ENCODE measurements at regions not wholly inside any gene's neighbourhood (a gene's known extent, or its start where the extent isn't known, plus 50 kb on each side); places are given as distances from the start of the nearest gene placed in this dataset.

GRCh38 chr18:39825485-39826150, 2129.4 kb upstream of the PIK3C3 start:
- DNase-seq, result no peak

GRCh38 chr18:39806525-39806924, 2148.5 kb upstream of the PIK3C3 start:
- DNase-seq, result no peak

GRCh38 chr18:39805218-39805617, 2149.8 kb upstream of the PIK3C3 start:
- no peak for DNase-seq

- no peak for DNase-seq
Observed at GRCh38 chr18:39802648-39803229, 2152.3 kb upstream of the PIK3C3 start.

- DNase-seq, result no peak
Observed at GRCh38 chr18:39801848-39802247, 2153.2 kb upstream of the PIK3C3 start.

GRCh38 chr18:39801010-39801409, 2154.0 kb upstream of the PIK3C3 start:
- no peak for DNase-seq

- DNase-seq, result no peak
Observed at GRCh38 chr18:39799006-39799405, 2156.0 kb upstream of the PIK3C3 start.

- no peak for DNase-seq
Observed at GRCh38 chr18:39796393-39796792, 2158.6 kb upstream of the PIK3C3 start.

- no peak for DNase-seq
Observed at GRCh38 chr18:39795350-39795749, 2159.7 kb upstream of the PIK3C3 start.

- DNase-seq, result no peak
Observed at GRCh38 chr18:39793609-39794008, 2161.4 kb upstream of the PIK3C3 start.

- DNase-seq, result no peak
Observed at GRCh38 chr18:39788383-39788782, 2166.7 kb upstream of the PIK3C3 start.

GRCh38 chr18:39786477-39786876, 2168.6 kb upstream of the PIK3C3 start:
- no peak for DNase-seq

GRCh38 chr18:39784541-39784940, 2170.5 kb upstream of the PIK3C3 start:
- no peak for DNase-seq

- no peak for DNase-seq
Observed at GRCh38 chr18:39781565-39781964, 2173.5 kb upstream of the PIK3C3 start.

GRCh38 chr18:39780774-39781173, 2174.3 kb upstream of the PIK3C3 start:
- DNase-seq, result no peak

- no peak for DNase-seq
Observed at GRCh38 chr18:39779926-39780325, 2175.1 kb upstream of the PIK3C3 start.

- no peak for DNase-seq
Observed at GRCh38 chr18:39776766-39777165, 2178.3 kb upstream of the PIK3C3 start.

- DNase-seq, result no peak
Observed at GRCh38 chr18:39774957-39775598, 2180.0 kb upstream of the PIK3C3 start.

- no peak for DNase-seq
Observed at GRCh38 chr18:39773646-39774045, 2181.4 kb upstream of the PIK3C3 start.

GRCh38 chr18:39772155-39772919, 2182.7 kb upstream of the PIK3C3 start:
- no peak for DNase-seq

GRCh38 chr18:39770399-39770798, 2184.6 kb upstream of the PIK3C3 start:
- DNase-seq, result no peak

GRCh38 chr18:39764873-39765272, 2190.2 kb upstream of the PIK3C3 start:
- no peak for DNase-seq

- DNase-seq, result no peak
Observed at GRCh38 chr18:39761273-39761672, 2193.8 kb upstream of the PIK3C3 start.

- no peak for DNase-seq
Observed at GRCh38 chr18:39759926-39760325, 2194.3 kb upstream of the CELF4 start.

Data from GDM1 (cell line).